H4 (cell line): ENCODE measurements at regions not wholly inside any gene's neighbourhood (a gene's known extent, or its start where the extent isn't known, plus 50 kb on each side); places are given as distances from the start of the nearest gene placed in this dataset.
"Not testable (repeated sequence)": the region's sequence is repeated elsewhere in the genome, so short reads cannot be mapped to it uniquely, and the experiment has no call there.

Experiments used
- DNase-seq: peaks from one replicate; pipeline ENCODE4 v3.0.0-alpha.2; 2015; ENCODE audit warnings: low spot score

- DNase-seq: no peak
Observed at GRCh38 chr18:60892441-60892840, 440.8 kb upstream of the CDH20 start.

GRCh38 chr18:60892855-60893254 is 440.4 kb upstream of the CDH20 start:
- DNase-seq: peak; percentile 90

- no peak for DNase-seq
Observed at GRCh38 chr18:60893355-60894097, 439.7 kb upstream of the CDH20 start.

- DNase-seq: peak; percentile 24
Observed at GRCh38 chr18:60894254-60894945, 438.8 kb upstream of the CDH20 start.

- peak; percentile 34 for DNase-seq
Observed at GRCh38 chr18:60895181-60895580, 438.0 kb upstream of the CDH20 start.

- DNase-seq: no peak
Observed at GRCh38 chr18:60898111-60898510, 435.1 kb upstream of the CDH20 start.

- no peak for DNase-seq
Observed at GRCh38 chr18:60905699-60906098, 427.5 kb upstream of the CDH20 start.

GRCh38 chr18:60910534-60910933 is 422.7 kb upstream of the CDH20 start:
- DNase-seq: no peak

- DNase-seq: no peak
Observed at GRCh38 chr18:60911504-60911903, 421.7 kb upstream of the CDH20 start.

- no peak for DNase-seq
Observed at GRCh38 chr18:60915160-60915559, 418.1 kb upstream of the CDH20 start.

- DNase-seq: not testable (repeated sequence)
Observed at GRCh38 chr18:60918862-60919261, 414.4 kb upstream of the CDH20 start.

GRCh38 chr18:60925892-60926291 is 407.3 kb upstream of the CDH20 start:
- no peak for DNase-seq

- no peak for DNase-seq
Observed at GRCh38 chr18:60929966-60930365, 403.3 kb upstream of the CDH20 start.

GRCh38 chr18:60935041-60935910 is 398.0 kb upstream of the CDH20 start:
- no peak for DNase-seq

GRCh38 chr18:60936101-60936500 is 397.1 kb upstream of the CDH20 start:
- DNase-seq: no peak

- no peak for DNase-seq
Observed at GRCh38 chr18:60943297-60943696, 389.9 kb upstream of the CDH20 start.

- DNase-seq: no peak
Observed at GRCh38 chr18:60950634-60951033, 382.6 kb upstream of the CDH20 start.

- no peak for DNase-seq
Observed at GRCh38 chr18:60951091-60951490, 382.1 kb upstream of the CDH20 start.

GRCh38 chr18:60962625-60963024 is 370.6 kb upstream of the CDH20 start:
- DNase-seq: no peak

GRCh38 chr18:60965856-60966255 is 367.4 kb upstream of the CDH20 start:
- DNase-seq: no peak

- DNase-seq: no peak
Observed at GRCh38 chr18:60966876-60967275, 366.4 kb upstream of the CDH20 start.

GRCh38 chr18:60975420-60975819 is 357.8 kb upstream of the CDH20 start:
- no peak for DNase-seq
